ENCODE measurements at regions not wholly inside any gene's neighbourhood (a gene's known extent, or its start where the extent isn't known, plus 50 kb on each side); places are given as distances from the start of the nearest gene placed in this dataset.

DNA sequence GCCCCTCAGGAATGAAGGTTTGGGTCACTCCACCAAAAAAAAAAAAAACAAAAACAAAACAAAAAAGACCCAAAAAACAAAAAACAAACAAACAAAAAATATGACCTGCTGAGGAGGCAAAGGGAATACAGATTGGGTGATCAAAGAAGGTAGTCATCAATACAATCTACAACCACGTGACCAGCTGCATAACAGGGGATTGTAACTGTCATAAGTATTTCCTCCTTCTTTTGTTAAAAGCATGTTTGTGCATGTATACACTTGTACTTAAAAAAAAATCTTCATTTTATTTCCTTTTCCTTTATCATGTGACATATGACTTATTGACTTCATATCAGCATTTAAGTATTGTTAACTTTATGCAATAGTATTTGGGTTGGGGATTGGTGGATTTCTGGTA, 165.1 kb upstream of the IRS2 start:
- ATAC-seq, result no peak
- intact Hi-C loops (cut with DNase I), result no loop called here
- Histone ChIP-seq H3K36me3 (replicated peaks in 1 of 2; ENCODE audit: insufficient read depth in 1 of 2, low read depth in 2 of 2) (no peaks in the 10 kb centered on the region), H3K9me3 (no peaks in the 10 kb centered on the region), H3K27ac (no peak overlapping the region), H3K4me3 (no peak overlapping the region), H3K27me3 (no peaks in the 10 kb centered on the region), H3K4me1 (no peaks in the 10 kb centered on the region)
- no peak for DNase-seq
- 56 to 58% methylated on average over 1 of the region's 1 CpG for WGBS, 2 donors
- TF ChIP-seq, protein P1, sequence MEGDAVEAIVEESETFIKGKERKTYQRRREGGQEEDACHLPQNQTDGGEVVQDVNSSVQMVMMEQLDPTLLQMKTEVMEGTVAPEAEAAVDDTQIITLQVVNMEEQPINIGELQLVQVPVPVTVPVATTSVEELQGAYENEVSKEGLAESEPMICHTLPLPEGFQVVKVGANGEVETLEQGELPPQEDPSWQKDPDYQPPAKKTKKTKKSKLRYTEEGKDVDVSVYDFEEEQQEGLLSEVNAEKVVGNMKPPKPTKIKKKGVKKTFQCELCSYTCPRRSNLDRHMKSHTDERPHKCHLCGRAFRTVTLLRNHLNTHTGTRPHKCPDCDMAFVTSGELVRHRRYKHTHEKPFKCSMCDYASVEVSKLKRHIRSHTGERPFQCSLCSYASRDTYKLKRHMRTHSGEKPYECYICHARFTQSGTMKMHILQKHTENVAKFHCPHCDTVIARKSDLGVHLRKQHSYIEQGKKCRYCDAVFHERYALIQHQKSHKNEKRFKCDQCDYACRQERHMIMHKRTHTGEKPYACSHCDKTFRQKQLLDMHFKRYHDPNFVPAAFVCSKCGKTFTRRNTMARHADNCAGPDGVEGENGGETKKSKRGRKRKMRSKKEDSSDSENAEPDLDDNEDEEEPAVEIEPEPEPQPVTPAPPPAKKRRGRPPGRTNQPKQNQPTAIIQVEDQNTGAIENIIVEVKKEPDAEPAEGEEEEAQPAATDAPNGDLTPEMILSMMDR (IDR thresholded peaks at IDR 0.05), result no peak

DNA sequence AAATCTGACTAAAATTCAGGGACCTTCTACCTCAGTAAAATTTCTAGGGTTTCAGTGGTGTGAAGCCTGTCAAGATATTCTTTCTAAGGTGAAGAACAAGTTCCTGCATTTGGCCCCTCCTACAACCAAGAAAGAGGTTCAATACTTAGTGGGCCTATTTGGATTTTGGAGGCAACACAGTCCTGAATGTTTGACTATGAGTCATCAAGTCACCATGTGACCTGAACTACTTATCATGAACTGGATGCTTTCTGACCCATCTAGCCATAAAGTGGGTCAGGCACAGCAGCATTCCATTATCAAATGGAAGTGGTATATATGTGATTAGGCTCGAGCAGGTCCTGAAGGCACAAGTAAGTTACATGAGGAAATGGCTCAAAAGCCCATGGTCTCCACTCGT, 163.0 kb upstream of the IRS2 start:
- no peak for TF ChIP-seq POLR2A (IDR thresholded peaks at IDR 0.05)
- TF ChIP-seq, protein P1 (IDR thresholded peaks at IDR 0.05), result no peak
- Histone ChIP-seq H3K27ac (no peak overlapping the region), H3K36me3 (replicated peaks in 1 of 2; ENCODE audit: insufficient read depth in 1 of 2, low read depth in 2 of 2) (no peaks in the 10 kb centered on the region), H3K4me1 (no peaks in the 10 kb centered on the region), H3K9me3 (no peaks in the 10 kb centered on the region), H3K27me3 (no peaks in the 10 kb centered on the region), H3K4me3 (no peak overlapping the region)
- no peak for DNase-seq
- intact Hi-C loops (cut with DNase I), result no loop called here
- 48 to 53% methylated on average over 2 of the region's 2 CpGs for WGBS, 2 donors
- no peak for ATAC-seq

DNA sequence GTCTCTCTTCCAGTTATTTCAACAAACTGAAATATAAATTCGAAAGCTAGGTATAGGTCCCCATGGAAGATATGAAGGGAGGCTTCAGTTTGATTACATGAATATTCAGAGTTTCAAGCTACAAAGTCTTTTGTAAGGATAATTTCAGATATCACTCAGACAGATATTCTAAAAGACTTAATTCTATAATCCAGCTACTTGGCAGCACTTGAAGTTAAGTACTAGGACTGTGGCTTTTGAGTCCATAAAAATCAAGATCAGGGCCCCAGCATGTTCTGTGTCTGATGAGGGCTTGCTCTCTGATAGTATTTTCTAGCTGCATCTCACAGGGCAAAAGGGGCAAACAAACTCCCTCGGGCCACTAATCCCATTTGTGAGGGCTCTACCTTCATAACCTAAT, 160.6 kb upstream of the IRS2 start:
- intact Hi-C loops (cut with DNase I), result no loop called here

DNA sequence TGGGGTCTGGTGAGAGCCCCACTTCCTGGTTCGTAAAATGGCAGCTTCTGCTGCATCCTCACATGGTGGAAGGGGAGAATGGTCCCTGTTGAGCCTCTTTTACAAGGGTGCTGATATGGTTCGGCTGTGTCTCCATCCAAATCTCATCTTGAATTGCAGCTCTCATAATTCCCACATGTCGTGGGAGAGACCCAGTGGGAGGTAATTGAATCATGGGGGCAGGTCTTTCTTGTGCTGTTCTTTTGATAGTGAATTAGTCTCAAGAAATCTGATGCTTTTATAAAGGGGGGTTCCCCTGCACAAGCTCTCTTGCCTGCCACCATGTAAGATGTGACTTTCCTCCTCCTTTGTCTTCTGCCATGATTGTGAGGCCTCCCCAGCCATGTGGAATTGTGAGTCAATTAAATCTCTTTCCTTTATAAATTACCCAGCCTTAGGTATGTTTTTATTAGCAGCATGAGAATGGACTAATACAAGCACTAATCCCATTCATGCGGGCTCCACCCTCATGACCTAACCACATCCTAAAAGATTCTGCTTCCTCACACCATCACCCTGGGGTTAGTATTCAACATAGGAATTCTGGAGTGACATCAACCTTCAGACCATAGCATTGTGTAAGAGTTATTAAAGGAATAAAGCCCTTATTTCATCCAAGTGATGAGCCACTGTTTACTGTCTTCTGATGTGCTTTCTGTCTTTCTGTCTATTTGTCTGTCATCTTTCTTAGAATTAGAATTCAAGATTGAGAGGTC, 159.0 kb upstream of the IRS2 start:
- H3K27ac ChIP-seq, result no peak overlapping the region
- H3K36me3 ChIP-seq (replicated peaks in 1 of 2; ENCODE audit: insufficient read depth in 1 of 2, low read depth in 2 of 2), result no peaks in the 10 kb centered on the region
- DNase-seq, result no peak
- no peaks in the 10 kb centered on the region for H3K27me3 ChIP-seq
- 63 to 69% methylated on average over 4 of the region's 4 CpGs for WGBS, 2 donors
- no peaks in the 10 kb centered on the region for H3K4me1 ChIP-seq
- intact Hi-C loops (cut with DNase I), result no loop called here
- no peak for TF ChIP-seq POLR2A (IDR thresholded peaks at IDR 0.05)
- TF ChIP-seq, protein P1 (IDR thresholded peaks at IDR 0.05), result no peak
- no peak for ATAC-seq
- H3K4me3 ChIP-seq, result no peak overlapping the region
- H3K9me3 ChIP-seq, result no peaks in the 10 kb centered on the region

More for the DNA sequence above, 160.6 kb upstream of the IRS2 start:
- H3K9me3 ChIP-seq, result no peaks in the 10 kb centered on the region
- no peaks in the 10 kb centered on the region for H3K4me1 ChIP-seq
- 56 to 63% methylated on average over 2 of the region's 2 CpGs for WGBS, 2 donors
- H3K36me3 ChIP-seq (replicated peaks in 1 of 2; ENCODE audit: insufficient read depth in 1 of 2, low read depth in 2 of 2), result no peaks in the 10 kb centered on the region
- TF ChIP-seq, protein P1 (IDR thresholded peaks at IDR 0.05), result no peak
- no peak for TF ChIP-seq POLR2A (IDR thresholded peaks at IDR 0.05)
- no peak overlapping the region for H3K27ac ChIP-seq
- ATAC-seq (no peak), DNase-seq (no peak)
- H3K27me3 ChIP-seq, result no peaks in the 10 kb centered on the region
- H3K4me3 ChIP-seq, result no peak overlapping the region

DNA sequence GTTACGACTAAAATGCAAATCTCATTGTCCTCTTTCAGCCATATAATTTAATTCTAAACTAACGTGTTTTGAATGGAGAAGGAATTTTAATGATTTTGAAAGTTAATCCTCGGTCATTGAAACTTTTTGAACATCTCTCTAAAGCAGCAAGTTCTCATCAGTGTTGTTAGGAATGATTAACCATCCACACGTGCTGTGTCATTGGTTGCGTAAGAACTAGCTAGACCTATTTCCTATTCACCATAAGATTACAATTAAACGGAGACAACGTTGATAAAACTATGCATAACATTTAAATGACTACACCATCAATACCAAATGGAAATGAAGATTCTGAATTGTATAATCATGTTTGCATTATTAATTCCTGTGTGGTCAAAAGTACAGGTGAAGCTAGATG, 155.6 kb upstream of the IRS2 start:
- intact Hi-C loops (cut with DNase I), result no loop called here
- ATAC-seq (no peak), DNase-seq (no peak)
- no peak overlapping the region for H3K4me3 ChIP-seq
- H3K27me3 ChIP-seq, result no peaks in the 10 kb centered on the region
- no peaks in the 10 kb centered on the region for H3K9me3 ChIP-seq
- no peaks in the 10 kb centered on the region for H3K4me1 ChIP-seq
- 25 to 29% methylated on average over 7 of the region's 7 CpGs for WGBS, 2 donors
- no peaks in the 10 kb centered on the region for H3K36me3 ChIP-seq (replicated peaks in 1 of 2; ENCODE audit: insufficient read depth in 1 of 2, low read depth in 2 of 2)
- TF ChIP-seq, protein P1 (IDR thresholded peaks at IDR 0.05), result no peak
- no peak for TF ChIP-seq POLR2A (IDR thresholded peaks at IDR 0.05)
- no peak overlapping the region for H3K27ac ChIP-seq

Data from body of pancreas (tissue), 4 donors.